IMR-90 (cell line): ENCODE measurements at regions not wholly inside any gene's neighbourhood (a gene's known extent, or its start where the extent isn't known, plus 50 kb on each side); places are given as distances from the start of the nearest gene placed in this dataset.
A peak's percentile ranks its signal among the peaks of the same experiment; 100 is the strongest.

ENCODE experiments used
- ATAC-seq: fragments of 200-7000 bp; cut with Tn5 transposase; 2 replicates; pipeline ENCODE4 v1.9.1; 2020; ENCODE audit warnings: low read depth, mild to moderate bottlenecking, moderate library complexity
- BruUV-seq: library from RNA; stranded (reverse); fragments of 400-500 nt; replicated peaks from 2 replicates; lab custom pipeline; 2021; lab: Mats Ljungman, UMichigan
- CTCF ChIA-PET: fragments of 300-600 bp; formaldehyde crosslinking; extraction: SDS; loops from one replicate; lab custom pipeline; 2021; ENCODE audit warnings: antibody characterized with exemption; lab: Yijun Ruan, JAX
- POLR2A ChIA-PET: fragments of 300-600 bp; sonication (Branson Sonifier 250); formaldehyde crosslinking; loops from one replicate; lab custom pipeline; 2022; ENCODE audit warnings: antibody characterized with exemption; ENCODE audit not compliant: unreplicated experiment; lab: Charles Lee
- DNase-seq: peaks from one replicate; pipeline ENCODE4 v3.0.0; 2013
- H2AFZ ChIP-seq: replicated peaks from 2 replicates; pipeline ENCODE3; 2013; ENCODE audit warnings: low read length, mild to moderate bottlenecking; ENCODE audit not compliant: poor library complexity
- H2AK5ac ChIP-seq: 2 replicates; pipeline ENCODE4 v1.6.1; 2013; ENCODE audit warnings: low read depth, low read length, inconsistent platforms
- H2AK9ac ChIP-seq: replicated peaks from 2 replicates; pipeline ENCODE3; 2013; ENCODE audit warnings: mild to moderate bottlenecking, low read depth, low read length, moderate library complexity; ENCODE audit not compliant: poor library complexity
- H2BK120ac ChIP-seq: 2 replicates; pipeline ENCODE4 v1.6.1; 2013; ENCODE audit warnings: low read depth, low read length, inconsistent platforms
- H2BK15ac ChIP-seq: 3 replicates; pipeline ENCODE4 v1.6.1; 2013; ENCODE audit warnings: low read depth, low read length, inconsistent platforms
- H2BK20ac ChIP-seq: 2 replicates; pipeline ENCODE4 v1.6.1; 2013; ENCODE audit warnings: low read depth, mild to moderate bottlenecking, inconsistent platforms, low read length, moderate library complexity
- H2BK5ac ChIP-seq: 2 replicates; pipeline ENCODE4 v1.6.1; 2013; ENCODE audit warnings: mild to moderate bottlenecking, low read depth, low read length, inconsistent platforms; ENCODE audit not compliant: poor library complexity, severe bottlenecking
- H3K14ac ChIP-seq: replicated peaks from 2 replicates; pipeline ENCODE4 v1.6.1; 2013; ENCODE audit warnings: low read depth, low read length, inconsistent platforms
- H3K18ac ChIP-seq: 2 replicates; pipeline ENCODE4 v1.6.1; 2013; ENCODE audit warnings: low read depth, low read length, control low read depth
- H3K23ac ChIP-seq: 2 replicates; pipeline ENCODE4 v1.6.1; 2013; ENCODE audit warnings: low read depth, low read length, inconsistent platforms
- H3K27ac ChIP-seq: 2 replicates; pipeline ENCODE4 v1.5.1; 2013; ENCODE audit warnings: mild to moderate bottlenecking, control low read depth, low read length; ENCODE audit not compliant: insufficient read depth
- H3K27me3 ChIP-seq: 2 replicates; pipeline ENCODE4 v1.6.1; 2013; ENCODE audit warnings: low read length; ENCODE audit not compliant: control insufficient read depth, insufficient read depth
- H3K36me3 ChIP-seq: 2 replicates; pipeline ENCODE4 v1.6.1; 2013; ENCODE audit warnings: low read length, mixed read lengths; ENCODE audit not compliant: control insufficient read depth, insufficient read depth
- H3K4ac ChIP-seq: 2 replicates; pipeline ENCODE4 v1.6.1; 2013; ENCODE audit warnings: low read depth, low read length, inconsistent platforms
- H3K4me1 ChIP-seq: 2 replicates; pipeline ENCODE4 v1.6.1; 2013; ENCODE audit warnings: low read length, mixed read lengths; ENCODE audit not compliant: control insufficient read depth, insufficient read depth
- H3K4me2 ChIP-seq: 2 replicates; pipeline ENCODE4 v1.6.1; 2013; ENCODE audit warnings: low read depth, mild to moderate bottlenecking, control low read depth, low read length, moderate library complexity
- H3K4me3 ChIP-seq: 2 replicates; pipeline ENCODE4 v1.5.1; 2013; ENCODE audit warnings: low read depth, mild to moderate bottlenecking, control low read depth, low read length, moderate library complexity; ENCODE audit not compliant: insufficient read depth
- H3K56ac ChIP-seq: 2 replicates; pipeline ENCODE4 v1.6.1; 2013; ENCODE audit warnings: low read length, inconsistent platforms; ENCODE audit not compliant: insufficient read depth; ENCODE audit errors: extremely low read depth
- H3K79me1 ChIP-seq, 2 experiments: 2 replicates each; pipeline ENCODE4 v1.6.1; 2013; ENCODE audit warnings: low read length in 2 of 2, inconsistent platforms in 1 of 2, low read depth in 1 of 2
- H3K9ac ChIP-seq: 2 replicates; pipeline ENCODE4 v1.6.1; 2013; ENCODE audit warnings: low read depth, low read length, control low read depth
- H3K9me1 ChIP-seq: 2 replicates; pipeline ENCODE4 v1.6.1; 2013; ENCODE audit warnings: low read length, inconsistent platforms; ENCODE audit not compliant: insufficient read depth
- H3K9me3 ChIP-seq: 2 replicates; pipeline ENCODE4 v1.6.1; 2013; ENCODE audit warnings: low read length; ENCODE audit not compliant: control insufficient read depth, insufficient read depth
- H4K20me1 ChIP-seq: 2 replicates; pipeline ENCODE4 v1.6.1; 2013; ENCODE audit warnings: low read length, inconsistent platforms; ENCODE audit not compliant: insufficient read depth
- H4K5ac ChIP-seq: 2 replicates; pipeline ENCODE4 v1.6.1; 2013; ENCODE audit warnings: mild to moderate bottlenecking, low read depth, low read length, control low read depth
- H4K8ac ChIP-seq, 2 experiments: 2 replicates each; pipeline ENCODE4 v1.6.1; 2013; ENCODE audit warnings: low read depth in 2 of 2, low read length in 2 of 2, control low read depth in 1 of 2, inconsistent platforms in 1 of 2
- H4K91ac ChIP-seq: 2 replicates; pipeline ENCODE4 v1.6.1; 2013; ENCODE audit warnings: low read depth, low read length, inconsistent platforms; ENCODE audit not compliant: insufficient read depth
- BHLHE40 ChIP-seq: fragments of 150-350 bp; IDR thresholded peaks from 2 replicates; pipeline ENCODE4 v1.6.1; 2016; ENCODE audit warnings: mild to moderate bottlenecking, low read depth, low read length
- CEBPB ChIP-seq: IDR thresholded peaks from 2 replicates; pipeline ENCODE4 v1.6.1; 2012; ENCODE audit warnings: low read depth, low read length, improper control_type of control experiment
- CHD1 ChIP-seq: IDR thresholded peaks from 2 replicates; pipeline ENCODE4 v1.6.1; 2012; ENCODE audit warnings: low read depth, low read length, improper control_type of control experiment
- CTCF ChIP-seq: conservative IDR thresholded peaks from 2 replicates; pipeline ENCODE4 v1.5.1; 2012; ENCODE audit warnings: mild to moderate bottlenecking, low read depth, low read length, improper control_type of control experiment
- ELK1 ChIP-seq: fragments of 150-350 bp; IDR thresholded peaks from 2 replicates; pipeline ENCODE4 v1.6.1; 2016; ENCODE audit warnings: low read depth, mild to moderate bottlenecking, low read length, moderate library complexity, borderline replicate concordance
- FOS ChIP-seq: fragments of 150-350 bp; IDR thresholded peaks from 2 replicates; pipeline ENCODE4 v1.6.1; 2016; ENCODE audit warnings: low read depth, low read length
- MAFK ChIP-seq: IDR thresholded peaks from 2 replicates; pipeline ENCODE4 v1.6.1; 2012; ENCODE audit warnings: low read depth, low read length, improper control_type of control experiment
- MAZ ChIP-seq: IDR thresholded peaks from 2 replicates; pipeline ENCODE4 v1.6.1; 2012; ENCODE audit warnings: low read depth, mild to moderate bottlenecking, low read length, improper control_type of control experiment, moderate library complexity, borderline replicate concordance
- MXI1 ChIP-seq: IDR thresholded peaks from 2 replicates; pipeline ENCODE4 v1.6.1; 2012; ENCODE audit warnings: low read depth, mild to moderate bottlenecking, low read length, moderate library complexity, borderline replicate concordance
- NFE2L2 ChIP-seq: fragments of 150-350 bp; IDR thresholded peaks from 2 replicates; pipeline ENCODE4 v1.6.1; 2016; ENCODE audit warnings: low read depth, mild to moderate bottlenecking, low read length
- POLR2A ChIP-seq: IDR thresholded peaks from 2 replicates; pipeline ENCODE4 v1.6.1; 2012; ENCODE audit warnings: mild to moderate bottlenecking, low read depth, low read length
- RAD21 ChIP-seq: IDR thresholded peaks from 2 replicates; pipeline ENCODE4 v1.6.1; 2012; ENCODE audit warnings: low read length, improper control_type of control experiment
- RCOR1 ChIP-seq: IDR thresholded peaks from 2 replicates; pipeline ENCODE4 v1.6.1; 2012; ENCODE audit warnings: mild to moderate bottlenecking, low read length, improper control_type of control experiment; ENCODE audit not compliant: insufficient replicate concordance
- RFX5 ChIP-seq: IDR thresholded peaks from 2 replicates; pipeline ENCODE4 v1.8.0; 2012; ENCODE audit warnings: low read depth, mild to moderate bottlenecking, low read length, moderate library complexity
- SMC3 ChIP-seq: fragments of 150-350 bp; IDR thresholded peaks from 2 replicates; pipeline ENCODE4 v1.6.1; 2016; ENCODE audit warnings: low read depth, mild to moderate bottlenecking, antibody characterized with exemption, low read length, moderate library complexity
- USF2 ChIP-seq: fragments of 150-350 bp; IDR thresholded peaks from 2 replicates; pipeline ENCODE4 v1.6.1; 2017; ENCODE audit warnings: mild to moderate bottlenecking, antibody characterized with exemption, low read length, low read depth
- WGBS, 2 experiments: methylation state at CpG; one replicate each; pipeline versions ENCODE4 v1.1.5 to v1.1.7; 2013; ENCODE audit warnings: missing lambda C conversion rate in 2 of 2; ENCODE audit not compliant: insufficient read length in 1 of 2; ENCODE audit errors: extremely low coverage in 2 of 2; 5-methylcytosine and 5-hydroxymethylcytosine counted together
- dilution Hi-C: fragments of 300-500 bp; cut with HindIII; formaldehyde crosslinking; loops from one replicate; pipeline ENCODE4 v1.14.3; 2018; ENCODE audit warnings: low sequenced_read_pairs; ENCODE audit not compliant: unreplicated experiment
- in situ Hi-C: fragments of 300-500 bp; cut with MboI; formaldehyde crosslinking; loops from 3 replicates; pipeline ENCODE4 v1.14.3; 2019; ENCODE audit warnings: low sequenced_read_pairs, inconsistent platforms, mixed read lengths
- intact Hi-C: fragments of 100-400 bp; cut with micrococcal nuclease; formaldehyde crosslinking; loops from 2 replicates; pipeline ENCODE4 v1.10.0; 2022

- Histone ChIP-seq H4K20me1 (no peaks in the 10 kb centered on the region), H3K56ac (no peak overlapping the region), H2BK120ac (no peak overlapping the region), H2AFZ (no peak overlapping the region), H3K23ac (no peak overlapping the region), H2BK15ac (no peak overlapping the region), H3K4me1 (no peaks in the 10 kb centered on the region), H3K4me3 (no peak overlapping the region), H3K18ac (no peak overlapping the region), H3K36me3 (no peaks in the 10 kb centered on the region), H3K79me1 (no peaks in the 10 kb centered on the region), H2AK9ac (no peak overlapping the region), H4K5ac (no peak overlapping the region), H3K9me1 (no peaks in the 10 kb centered on the region), H3K4ac (no peak overlapping the region), H3K9me3 (no peaks in the 10 kb centered on the region), H3K14ac (no peak overlapping the region), H4K8ac (no peak overlapping the region), H2BK5ac (no peak overlapping the region), H2AK5ac (no peak overlapping the region), H3K27ac (no peak overlapping the region), H3K4me2 (no peak overlapping the region), H3K27me3 (peaks cover 2% of the 10 kb centered on the region; the same call in 1 of the 2 replicates), H2BK20ac (no peak overlapping the region), H4K91ac (no peak overlapping the region), H3K9ac (no peak overlapping the region)
- in situ Hi-C loops = no loop called here
- DNase-seq (peak; percentile 58), ATAC-seq (peak; percentile 37; the same call in 1 of the 2 replicates)
- intact Hi-C loops = no loop called here
- BruUV-seq = no TSS peak
- 0% methylated on average over 1 of the region's 1 CpG; no CpG with 5 or more reads in 1 of the 2 experiments for WGBS, 2 experiments
- CTCF ChIA-PET = interaction anchor here (0.6 kb wide), 1 partner anchor 82 kb away, joined by 4 read pairs; no protein-coding TSS in a partner anchor
- POLR2A ChIA-PET = interaction anchor here (0.6 to 0.7 kb wide), 2 partner anchors 100 to 224 kb away, joined by 3 to 10 read pairs; no protein-coding TSS in a partner anchor
- no peak for TF ChIP-seq MAFK
- no peak for TF ChIP-seq SMC3
- TF ChIP-seq MXI1 = no peak
- TF ChIP-seq CTCF = no peak
- TF ChIP-seq POLR2A = no peak
- no peak for TF ChIP-seq RCOR1
- no peak for TF ChIP-seq RFX5
- TF ChIP-seq FOS = no peak
- TF ChIP-seq BHLHE40 = no peak
- no peak for TF ChIP-seq ELK1
- no peak for TF ChIP-seq USF2
- no peak for TF ChIP-seq MAZ
- TF ChIP-seq RAD21 = no peak
- no peak for TF ChIP-seq CEBPB
- TF ChIP-seq NFE2L2 = no peak
- no peak for TF ChIP-seq CHD1
- dilution Hi-C loops = no loop called here
These were observed 396.0 kb upstream of the PRICKLE1 start for GRCh38 chr12:42985506-42985905.
